ENCODE measurements at regions not wholly inside any gene's neighbourhood (a gene's known extent, or its start where the extent isn't known, plus 50 kb on each side); places are given as distances from the start of the nearest gene placed in this dataset.

DNA sequence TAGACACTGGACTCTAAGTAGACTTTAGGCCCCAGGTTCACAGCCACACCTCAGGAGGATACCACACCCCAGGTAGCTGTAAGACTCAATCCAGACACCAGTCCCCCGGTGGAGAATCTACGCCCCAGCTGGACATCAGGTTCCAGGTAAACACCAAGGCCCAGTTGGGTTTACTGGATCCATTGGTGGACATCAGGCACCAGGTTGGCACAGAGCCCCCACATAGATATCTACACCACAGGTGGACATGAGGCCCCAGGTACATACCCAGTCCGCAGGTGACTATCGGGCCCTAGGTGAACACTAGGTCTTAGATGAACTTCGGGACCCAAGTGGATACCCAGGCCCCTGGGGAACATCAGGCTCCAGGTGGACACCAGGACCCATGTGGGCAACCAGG is 58.9 kb upstream of the SEPTIN5 start (continued):
- TF ChIP-seq CBX5 (IDR thresholded peaks at IDR 0.05; ENCODE audit: low read depth, low read length) (no peak), RBBP5 (IDR thresholded peaks at IDR 0.05; ENCODE audit: borderline replicate concordance, low read depth, low read length) (no peak), CHD2 (IDR thresholded peaks at IDR 0.05; ENCODE audit: low read length) (no peak), BACH1 (IDR thresholded peaks at IDR 0.05; ENCODE audit: low read length) (no peak), TBP (IDR thresholded peaks at IDR 0.05; ENCODE audit: low read depth, low read length) (no peak), HDAC6 (IDR thresholded peaks at IDR 0.05; ENCODE audit: low read depth, low read length) (no peak), CEBPB (IDR thresholded peaks at IDR 0.05; ENCODE audit: low read depth, low read length) (no peak)
- TF ChIP-seq, protein P1, sequence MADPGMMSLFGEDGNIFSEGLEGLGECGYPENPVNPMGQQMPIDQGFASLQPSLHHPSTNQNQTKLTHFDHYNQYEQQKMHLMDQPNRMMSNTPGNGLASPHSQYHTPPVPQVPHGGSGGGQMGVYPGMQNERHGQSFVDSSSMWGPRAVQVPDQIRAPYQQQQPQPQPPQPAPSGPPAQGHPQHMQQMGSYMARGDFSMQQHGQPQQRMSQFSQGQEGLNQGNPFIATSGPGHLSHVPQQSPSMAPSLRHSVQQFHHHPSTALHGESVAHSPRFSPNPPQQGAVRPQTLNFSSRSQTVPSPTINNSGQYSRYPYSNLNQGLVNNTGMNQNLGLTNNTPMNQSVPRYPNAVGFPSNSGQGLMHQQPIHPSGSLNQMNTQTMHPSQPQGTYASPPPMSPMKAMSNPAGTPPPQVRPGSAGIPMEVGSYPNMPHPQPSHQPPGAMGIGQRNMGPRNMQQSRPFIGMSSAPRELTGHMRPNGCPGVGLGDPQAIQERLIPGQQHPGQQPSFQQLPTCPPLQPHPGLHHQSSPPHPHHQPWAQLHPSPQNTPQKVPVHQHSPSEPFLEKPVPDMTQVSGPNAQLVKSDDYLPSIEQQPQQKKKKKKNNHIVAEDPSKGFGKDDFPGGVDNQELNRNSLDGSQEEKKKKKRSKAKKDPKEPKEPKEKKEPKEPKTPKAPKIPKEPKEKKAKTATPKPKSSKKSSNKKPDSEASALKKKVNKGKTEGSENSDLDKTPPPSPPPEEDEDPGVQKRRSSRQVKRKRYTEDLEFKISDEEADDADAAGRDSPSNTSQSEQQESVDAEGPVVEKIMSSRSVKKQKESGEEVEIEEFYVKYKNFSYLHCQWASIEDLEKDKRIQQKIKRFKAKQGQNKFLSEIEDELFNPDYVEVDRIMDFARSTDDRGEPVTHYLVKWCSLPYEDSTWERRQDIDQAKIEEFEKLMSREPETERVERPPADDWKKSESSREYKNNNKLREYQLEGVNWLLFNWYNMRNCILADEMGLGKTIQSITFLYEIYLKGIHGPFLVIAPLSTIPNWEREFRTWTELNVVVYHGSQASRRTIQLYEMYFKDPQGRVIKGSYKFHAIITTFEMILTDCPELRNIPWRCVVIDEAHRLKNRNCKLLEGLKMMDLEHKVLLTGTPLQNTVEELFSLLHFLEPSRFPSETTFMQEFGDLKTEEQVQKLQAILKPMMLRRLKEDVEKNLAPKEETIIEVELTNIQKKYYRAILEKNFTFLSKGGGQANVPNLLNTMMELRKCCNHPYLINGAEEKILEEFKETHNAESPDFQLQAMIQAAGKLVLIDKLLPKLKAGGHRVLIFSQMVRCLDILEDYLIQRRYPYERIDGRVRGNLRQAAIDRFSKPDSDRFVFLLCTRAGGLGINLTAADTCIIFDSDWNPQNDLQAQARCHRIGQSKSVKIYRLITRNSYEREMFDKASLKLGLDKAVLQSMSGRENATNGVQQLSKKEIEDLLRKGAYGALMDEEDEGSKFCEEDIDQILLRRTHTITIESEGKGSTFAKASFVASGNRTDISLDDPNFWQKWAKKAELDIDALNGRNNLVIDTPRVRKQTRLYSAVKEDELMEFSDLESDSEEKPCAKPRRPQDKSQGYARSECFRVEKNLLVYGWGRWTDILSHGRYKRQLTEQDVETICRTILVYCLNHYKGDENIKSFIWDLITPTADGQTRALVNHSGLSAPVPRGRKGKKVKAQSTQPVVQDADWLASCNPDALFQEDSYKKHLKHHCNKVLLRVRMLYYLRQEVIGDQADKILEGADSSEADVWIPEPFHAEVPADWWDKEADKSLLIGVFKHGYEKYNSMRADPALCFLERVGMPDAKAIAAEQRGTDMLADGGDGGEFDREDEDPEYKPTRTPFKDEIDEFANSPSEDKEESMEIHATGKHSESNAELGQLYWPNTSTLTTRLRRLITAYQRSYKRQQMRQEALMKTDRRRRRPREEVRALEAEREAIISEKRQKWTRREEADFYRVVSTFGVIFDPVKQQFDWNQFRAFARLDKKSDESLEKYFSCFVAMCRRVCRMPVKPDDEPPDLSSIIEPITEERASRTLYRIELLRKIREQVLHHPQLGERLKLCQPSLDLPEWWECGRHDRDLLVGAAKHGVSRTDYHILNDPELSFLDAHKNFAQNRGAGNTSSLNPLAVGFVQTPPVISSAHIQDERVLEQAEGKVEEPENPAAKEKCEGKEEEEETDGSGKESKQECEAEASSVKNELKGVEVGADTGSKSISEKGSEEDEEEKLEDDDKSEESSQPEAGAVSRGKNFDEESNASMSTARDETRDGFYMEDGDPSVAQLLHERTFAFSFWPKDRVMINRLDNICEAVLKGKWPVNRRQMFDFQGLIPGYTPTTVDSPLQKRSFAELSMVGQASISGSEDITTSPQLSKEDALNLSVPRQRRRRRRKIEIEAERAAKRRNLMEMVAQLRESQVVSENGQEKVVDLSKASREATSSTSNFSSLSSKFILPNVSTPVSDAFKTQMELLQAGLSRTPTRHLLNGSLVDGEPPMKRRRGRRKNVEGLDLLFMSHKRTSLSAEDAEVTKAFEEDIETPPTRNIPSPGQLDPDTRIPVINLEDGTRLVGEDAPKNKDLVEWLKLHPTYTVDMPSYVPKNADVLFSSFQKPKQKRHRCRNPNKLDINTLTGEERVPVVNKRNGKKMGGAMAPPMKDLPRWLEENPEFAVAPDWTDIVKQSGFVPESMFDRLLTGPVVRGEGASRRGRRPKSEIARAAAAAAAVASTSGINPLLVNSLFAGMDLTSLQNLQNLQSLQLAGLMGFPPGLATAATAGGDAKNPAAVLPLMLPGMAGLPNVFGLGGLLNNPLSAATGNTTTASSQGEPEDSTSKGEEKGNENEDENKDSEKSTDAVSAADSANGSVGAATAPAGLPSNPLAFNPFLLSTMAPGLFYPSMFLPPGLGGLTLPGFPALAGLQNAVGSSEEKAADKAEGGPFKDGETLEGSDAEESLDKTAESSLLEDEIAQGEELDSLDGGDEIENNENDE (IDR thresholded peaks at IDR 0.05; ENCODE audit: insufficient replicate concordance, low read length): no peak

Data from H1 (cell line).